ENCODE measurements at regions not wholly inside any gene's neighbourhood (a gene's known extent, or its start where the extent isn't known, plus 50 kb on each side); places are given as distances from the start of the nearest gene placed in this dataset.

DNA sequence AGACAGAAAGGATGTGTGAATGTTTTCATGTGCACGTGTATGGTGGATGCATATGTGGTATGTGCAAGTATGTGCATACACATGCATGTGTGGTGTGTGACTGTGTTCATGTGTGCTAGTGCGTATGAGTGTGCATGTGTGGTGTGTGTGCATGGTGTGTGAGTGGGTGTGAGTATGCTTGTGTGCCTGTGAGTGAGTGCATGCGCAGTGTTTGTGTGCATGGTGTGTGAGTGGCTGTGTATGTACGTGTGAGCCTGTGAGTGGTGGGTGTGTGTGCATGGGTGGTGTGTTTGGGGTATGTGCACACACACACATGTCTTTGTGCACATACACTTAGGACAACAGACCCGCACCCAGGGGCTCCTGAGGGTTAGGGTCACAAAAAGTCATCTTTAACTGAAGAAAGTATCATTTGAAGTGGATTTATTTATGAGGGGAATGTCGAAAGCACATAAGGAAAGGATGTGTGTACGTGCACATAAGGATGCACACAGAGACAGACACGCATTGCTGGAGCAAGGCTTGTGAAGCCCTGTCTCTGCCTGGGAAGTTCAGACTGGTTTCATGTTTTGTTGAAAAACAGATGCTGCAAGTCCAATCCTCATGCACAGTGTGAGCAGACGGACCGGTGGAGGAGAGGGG is 237.0 kb downstream of the SYK start:
- no peaks in the 10 kb centered on the region for H3K27me3 ChIP-seq
- H3K4me3 ChIP-seq (ENCODE audit: low read depth, low read length): no peak overlapping the region
- H3K9me3 ChIP-seq: no peaks in the 10 kb centered on the region
- peaks cover 13% of the 10 kb centered on the region for H3K4me1 ChIP-seq
- TF ChIP-seq, protein P1, sequence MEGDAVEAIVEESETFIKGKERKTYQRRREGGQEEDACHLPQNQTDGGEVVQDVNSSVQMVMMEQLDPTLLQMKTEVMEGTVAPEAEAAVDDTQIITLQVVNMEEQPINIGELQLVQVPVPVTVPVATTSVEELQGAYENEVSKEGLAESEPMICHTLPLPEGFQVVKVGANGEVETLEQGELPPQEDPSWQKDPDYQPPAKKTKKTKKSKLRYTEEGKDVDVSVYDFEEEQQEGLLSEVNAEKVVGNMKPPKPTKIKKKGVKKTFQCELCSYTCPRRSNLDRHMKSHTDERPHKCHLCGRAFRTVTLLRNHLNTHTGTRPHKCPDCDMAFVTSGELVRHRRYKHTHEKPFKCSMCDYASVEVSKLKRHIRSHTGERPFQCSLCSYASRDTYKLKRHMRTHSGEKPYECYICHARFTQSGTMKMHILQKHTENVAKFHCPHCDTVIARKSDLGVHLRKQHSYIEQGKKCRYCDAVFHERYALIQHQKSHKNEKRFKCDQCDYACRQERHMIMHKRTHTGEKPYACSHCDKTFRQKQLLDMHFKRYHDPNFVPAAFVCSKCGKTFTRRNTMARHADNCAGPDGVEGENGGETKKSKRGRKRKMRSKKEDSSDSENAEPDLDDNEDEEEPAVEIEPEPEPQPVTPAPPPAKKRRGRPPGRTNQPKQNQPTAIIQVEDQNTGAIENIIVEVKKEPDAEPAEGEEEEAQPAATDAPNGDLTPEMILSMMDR (IDR thresholded peaks at IDR 0.05; ENCODE audit: low read depth, low read length): no peak
- H3K36me3 ChIP-seq: no peaks in the 10 kb centered on the region
- DNase-seq: no peak

DNA sequence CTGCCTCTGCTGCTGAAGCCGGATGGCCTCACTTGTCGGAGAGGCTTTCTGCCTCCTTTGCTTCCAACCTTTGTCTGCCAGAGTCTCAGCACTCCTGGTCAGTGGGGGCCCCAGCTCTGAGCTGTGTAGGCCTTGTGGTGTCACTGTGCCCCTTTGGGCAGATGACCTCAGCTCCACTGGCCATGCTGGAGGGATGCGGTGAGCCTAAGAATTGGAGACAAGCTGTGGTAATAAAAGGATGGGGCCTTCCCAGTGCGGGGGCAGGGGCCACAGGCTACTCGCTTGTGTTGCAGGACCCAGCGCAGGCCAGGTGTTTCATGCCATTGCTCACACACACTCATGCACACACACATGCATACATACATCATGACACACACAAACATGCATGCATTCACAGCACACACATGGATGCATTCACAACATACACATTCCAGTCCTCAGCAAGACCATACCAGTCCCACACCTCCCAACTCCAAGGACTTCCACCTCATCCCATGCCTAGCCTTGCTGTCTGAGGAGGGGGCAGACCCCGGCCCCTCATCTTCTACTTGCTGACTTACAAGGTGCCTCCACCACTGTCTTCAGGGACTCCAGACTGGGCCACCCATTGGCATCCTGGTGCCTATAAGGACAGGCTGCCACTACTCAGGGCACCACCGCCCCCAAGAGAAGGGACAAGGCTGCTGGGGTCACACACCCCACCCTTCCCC is 237.7 kb downstream of the SYK start:
- Histone ChIP-seq H3K9me3 (no peaks in the 10 kb centered on the region), H3K36me3 (no peaks in the 10 kb centered on the region), H3K27me3 (no peaks in the 10 kb centered on the region), H3K4me3 (ENCODE audit: low read depth, low read length) (no peak overlapping the region), H3K4me1 (peaks cover 13% of the 10 kb centered on the region)
- TF ChIP-seq, protein P1 (IDR thresholded peaks at IDR 0.05; ENCODE audit: low read depth, low read length): no peak
- no peak for DNase-seq

DNA sequence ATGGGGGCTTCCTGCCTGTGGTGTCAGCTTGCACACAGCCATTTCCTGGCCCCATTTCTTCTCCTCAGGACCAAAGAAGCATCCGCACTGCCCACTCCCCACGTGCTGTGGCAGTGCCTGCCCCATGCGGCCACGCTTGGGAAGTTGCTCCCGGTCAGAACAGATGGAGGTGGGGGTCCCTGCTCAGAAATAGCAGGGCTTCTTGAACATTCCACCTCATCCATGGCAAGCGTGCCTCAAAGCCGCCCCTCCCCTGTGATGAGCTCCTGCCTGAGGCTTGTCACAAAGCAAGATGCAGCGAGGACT is 238.2 kb downstream of the SYK start:
- Histone ChIP-seq H3K4me3 (ENCODE audit: low read depth, low read length) (no peak overlapping the region), H3K36me3 (no peaks in the 10 kb centered on the region), H3K27me3 (no peaks in the 10 kb centered on the region), H3K9me3 (no peaks in the 10 kb centered on the region), H3K4me1 (peaks cover 13% of the 10 kb centered on the region)
- TF ChIP-seq, protein P1 (IDR thresholded peaks at IDR 0.05; ENCODE audit: low read depth, low read length): no peak
- DNase-seq: no peak

DNA sequence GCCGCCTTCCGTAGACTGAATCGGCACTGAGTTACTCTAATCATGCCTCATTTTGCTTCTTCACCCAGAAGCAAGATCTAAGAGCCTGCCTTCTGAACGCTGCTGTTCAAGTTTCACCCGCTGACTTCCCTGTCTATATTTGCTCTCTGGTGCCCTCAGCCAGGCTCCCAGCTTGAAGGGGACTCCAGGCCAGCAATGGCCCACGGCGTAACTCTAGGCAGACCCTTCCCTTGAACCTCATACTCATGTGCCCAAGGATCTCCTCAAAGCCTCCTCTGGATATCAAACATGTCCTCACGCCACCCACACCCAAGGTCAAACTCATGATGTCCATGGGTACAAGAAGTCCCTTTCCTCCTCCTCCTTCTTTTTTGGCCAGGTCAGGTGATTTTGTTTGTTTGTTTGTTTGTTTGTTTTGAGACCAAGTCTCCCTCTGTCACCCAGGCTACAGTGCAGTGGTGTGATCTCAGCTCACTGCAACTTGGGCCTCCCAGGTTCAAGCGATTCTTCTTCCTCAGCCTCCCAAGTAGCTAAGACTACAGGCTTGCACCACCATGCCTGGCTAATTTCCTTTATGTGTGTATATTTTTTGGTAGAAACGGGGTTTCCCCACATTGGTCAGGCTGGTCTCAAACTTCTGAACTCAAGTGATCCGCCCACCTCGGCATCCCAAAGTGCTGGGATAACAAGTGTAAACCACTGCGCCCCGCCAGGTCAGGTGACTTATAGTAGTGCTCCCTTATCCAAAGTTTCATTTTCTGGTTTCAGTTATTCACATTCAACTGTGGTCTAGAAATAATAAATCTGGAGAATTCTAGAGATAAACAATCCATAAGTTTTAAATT is 239.0 kb downstream of the SYK start:
- DNase-seq: no peak
- Histone ChIP-seq H3K36me3 (no peaks in the 10 kb centered on the region), H3K27me3 (no peaks in the 10 kb centered on the region), H3K9me3 (no peaks in the 10 kb centered on the region), H3K4me1 (peaks cover 13% of the 10 kb centered on the region), H3K4me3 (ENCODE audit: low read depth, low read length) (no peak overlapping the region)
- TF ChIP-seq, protein P1 (IDR thresholded peaks at IDR 0.05; ENCODE audit: low read depth, low read length): no peak

DNA sequence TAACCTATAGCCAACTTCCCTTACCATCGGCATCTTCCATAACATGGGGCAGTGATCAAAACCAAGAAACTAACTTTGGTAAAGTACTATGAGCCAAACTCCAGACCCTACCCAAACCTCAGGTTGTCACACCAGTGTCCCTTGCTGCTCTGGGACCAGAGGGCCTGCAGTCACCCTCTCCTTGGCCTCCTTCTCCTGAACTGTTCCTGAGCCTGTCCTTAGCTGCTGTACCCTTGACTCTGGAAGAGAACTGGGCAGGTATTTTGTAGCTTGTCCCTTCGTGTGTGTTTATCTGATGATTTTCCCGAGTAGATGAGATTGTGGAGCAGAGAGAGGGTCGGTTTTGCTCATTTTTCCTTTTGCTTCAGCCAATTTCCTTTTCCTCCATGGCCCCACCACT is 240.4 kb downstream of the SYK start:
- no peak overlapping the region for H3K4me3 ChIP-seq (ENCODE audit: low read depth, low read length)
- TF ChIP-seq, protein P1 (IDR thresholded peaks at IDR 0.05; ENCODE audit: low read depth, low read length): no peak
- DNase-seq: no peak
- H3K4me1 ChIP-seq: peaks cover 10% of the 10 kb centered on the region
- no peaks in the 10 kb centered on the region for H3K9me3 ChIP-seq
- no peaks in the 10 kb centered on the region for H3K36me3 ChIP-seq
- no peaks in the 10 kb centered on the region for H3K27me3 ChIP-seq

Measured in BE2C (cell line).